22Rv1 (cell line): ENCODE measurements at regions not wholly inside any gene's neighbourhood (a gene's known extent, or its start where the extent isn't known, plus 50 kb on each side); places are given as distances from the start of the nearest gene placed in this dataset.

ENCODE experiments used
- CTCF ChIP-seq: fragments of 450-650 bp; IDR thresholded peaks from 2 replicates; pipeline ENCODE4 v1.5.1; 2017; ENCODE audit warnings: mild to moderate bottlenecking
- ZFX ChIP-seq: fragments of 450-650 bp; IDR thresholded peaks from 2 replicates; pipeline ENCODE4 v1.6.1; 2017; ENCODE audit warnings: antibody characterized with exemption, borderline replicate concordance

- TF ChIP-seq CTCF (no peak), ZFX (no peak)
Measured at GRCh38 chr3:177591379-177591778, 394.1 kb upstream of the TBL1XR1 start.
